ENCODE measurements at regions not wholly inside any gene's neighbourhood (a gene's known extent, or its start where the extent isn't known, plus 50 kb on each side); places are given as distances from the start of the nearest gene placed in this dataset.

DNA sequence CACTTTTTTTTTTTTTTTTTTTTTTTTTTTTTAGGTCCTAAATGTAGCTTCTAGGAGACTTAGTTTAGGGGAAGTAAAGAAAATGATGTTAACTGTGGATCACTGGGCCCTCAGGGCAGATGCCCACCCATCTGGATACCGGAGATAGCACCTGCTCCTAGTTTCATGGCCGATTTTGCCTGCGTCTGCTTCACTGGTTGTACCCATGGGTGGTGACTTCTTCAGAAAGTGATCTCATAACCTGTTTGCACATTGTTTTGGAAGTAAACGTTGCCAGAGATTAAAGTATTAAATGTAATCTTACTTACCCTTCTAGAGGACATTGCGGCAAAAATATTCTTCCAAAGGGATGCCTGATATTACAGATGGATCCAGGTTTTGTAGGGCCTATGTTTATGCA lies 79.8 kb upstream of the SGK1 start:
- no peak overlapping the region for H3K4ac ChIP-seq (replicated peaks; ENCODE audit: insufficient read length, low read depth, low read length)
- no peak overlapping the region for H2BK15ac ChIP-seq (ENCODE audit: low read length)
- no peaks in the 10 kb centered on the region for H3K27me3 ChIP-seq (replicated peaks in 1 of 4; ENCODE audit: control insufficient read depth in 3 of 4, extremely low read depth in 1 of 4, insufficient read depth in 3 of 4, low read length in 3 of 4)
- H3K4me1 ChIP-seq (replicated peaks in 1 of 4; ENCODE audit: control insufficient read depth in 3 of 4, insufficient read depth in 4 of 4, low read length in 3 of 4): peaks cover 0 to 6% (median 2%) of the 10 kb centered on the region in 4 experiments; a peak in 4 of 7 replicates
- no peak overlapping the region for H2AFZ ChIP-seq (ENCODE audit: low read length)
- H3K56ac ChIP-seq (replicated peaks; ENCODE audit: insufficient read length, low read depth, low read length): no peak overlapping the region
- H3K14ac ChIP-seq (ENCODE audit: insufficient read length): no peak overlapping the region
- H2BK120ac ChIP-seq (replicated peaks; ENCODE audit: low read depth, low read length): no peak overlapping the region
- H2AK5ac ChIP-seq (ENCODE audit: low read depth, low read length): no peak overlapping the region
- FAIRE-seq: no peak
- H3K23me2 ChIP-seq (ENCODE audit: low read depth, low read length): no peaks in the 10 kb centered on the region
- H3K9me3 ChIP-seq (ENCODE audit: insufficient read depth in 2 of 2, low read depth in 1 of 2, low read length in 1 of 2): no peaks in the 10 kb centered on the region
- H3K36me3 ChIP-seq (ENCODE audit: control insufficient read depth in 2 of 4, insufficient read depth in 4 of 4, low read length in 3 of 4): no peaks in the 10 kb centered on the region
- DNase-seq (ENCODE audit: low read depth in 1 of 2, low spot score in 2 of 2): no peak
- no peak overlapping the region for H4K8ac ChIP-seq (ENCODE audit: extremely low read depth, insufficient read depth, low read length)
- 84% methylated on average over 5 of the region's 5 CpGs; no CpG with 5 or more reads in 1 of the 2 experiments for WGBS, 2 experiments (ENCODE audit: extremely low coverage in 1 of 2, insufficient coverage in 1 of 2, insufficient read length in 1 of 2, insufficient replicate concordance in 2 of 2, low coverage in 1 of 2, low lambda C conversion rate in 2 of 2, missing lambda C conversion rate in 1 of 2)
- no peak overlapping the region for H3K18ac ChIP-seq (ENCODE audit: extremely low read depth, low read length)
- H2BK12ac ChIP-seq (ENCODE audit: low read depth, low read length): no peak overlapping the region
- ChIA-PET POLR2A (ENCODE audit: partially characterized antibody) (no interaction called here), CTCF (ENCODE audit: partially characterized antibody) (no interaction called here)
- H3K23ac ChIP-seq (ENCODE audit: insufficient read length): no peak overlapping the region
- no peak overlapping the region for H3K27ac ChIP-seq (ENCODE audit: low read depth, low read length)
- no peak overlapping the region for H3K9ac ChIP-seq (replicated peaks in 1 of 4; ENCODE audit: extremely low read depth in 1 of 4, low read depth in 3 of 4, low read length in 3 of 4)
- H4K20me1 ChIP-seq (replicated peaks in 1 of 2; ENCODE audit: control insufficient read depth in 1 of 2, insufficient read depth in 2 of 2, low read length in 2 of 2): no peaks in the 10 kb centered on the region
- H2BK20ac ChIP-seq (ENCODE audit: low read length): no peak overlapping the region
- no peak overlapping the region for H3K4me2 ChIP-seq (ENCODE audit: insufficient read depth in 1 of 2, low read depth in 2 of 2, low read length in 2 of 2)
- no peak overlapping the region for H4K91ac ChIP-seq (replicated peaks; ENCODE audit: insufficient read length, low read length)
- H3K79me2 ChIP-seq (ENCODE audit: control insufficient read depth in 1 of 2, insufficient read depth in 2 of 2, low read length in 2 of 2): no peaks in the 10 kb centered on the region
- no peak overlapping the region for H3K4me3 ChIP-seq (ENCODE audit: extremely low read depth in 1 of 4, insufficient read depth in 2 of 4, low read depth in 3 of 4, low read length in 4 of 4)
- H4K5ac ChIP-seq (ENCODE audit: insufficient read length, low read depth, low read length): no peak overlapping the region
- H3K79me1 ChIP-seq (ENCODE audit: low read depth, low read length): no peaks in the 10 kb centered on the region
- no peak overlapping the region for H2BK5ac ChIP-seq (ENCODE audit: low read depth, low read length)
- no peak for TF ChIP-seq EP300 (IDR thresholded peaks at IDR 0.05; ENCODE audit: borderline replicate concordance in 1 of 2, low read depth in 2 of 2, low read length in 2 of 2)
- no peak for TF ChIP-seq CHD1 (IDR thresholded peaks at IDR 0.05; ENCODE audit: low read depth, low read length)
- TF ChIP-seq RBBP5 (IDR thresholded peaks at IDR 0.05; ENCODE audit: borderline replicate concordance, low read depth, low read length): no peak
- TF ChIP-seq SP1 (IDR thresholded peaks at IDR 0.05; ENCODE audit: low read depth, low read length): no peak
- no peak for TF ChIP-seq NRF1 (IDR thresholded peaks at IDR 0.05; ENCODE audit: low read depth, low read length)
- TF ChIP-seq HDAC6 (IDR thresholded peaks at IDR 0.05; ENCODE audit: low read depth, low read length): no peak
